Lower lobe of right lung (tissue), 2 donors: ENCODE measurements at regions not wholly inside any gene's neighbourhood (a gene's known extent, or its start where the extent isn't known, plus 50 kb on each side); places are given as distances from the start of the nearest gene placed in this dataset.

ENCODE experiments used
- ATAC-seq, 2 donors: fragments of 200-7000 bp; cut with Tn5 transposase; one replicate each; pipeline ENCODE4 v1.9.1; 2020 to 2022; ENCODE audit warnings: mild to moderate bottlenecking in 2 of 2, moderate library complexity in 2 of 2
- DNase-seq: peaks from one replicate; pipeline ENCODE4 v3.0.0-alpha.2; 2020
- H3K27ac ChIP-seq: fragments of 200-600 bp; one replicate; pipeline ENCODE4 v1.8.0; 2022
- H3K27me3 ChIP-seq: fragments of 200-600 bp; one replicate; pipeline ENCODE4 v1.8.0; 2022; ENCODE audit warnings: low read depth
- H3K36me3 ChIP-seq: fragments of 200-600 bp; one replicate; pipeline ENCODE4 v1.8.0; 2022; ENCODE audit warnings: mild to moderate bottlenecking
- H3K4me1 ChIP-seq: fragments of 200-600 bp; one replicate; pipeline ENCODE4 v1.8.0; 2022
- H3K4me3 ChIP-seq: fragments of 200-600 bp; one replicate; pipeline ENCODE4 v1.8.0; 2022; ENCODE audit warnings: mild to moderate bottlenecking
- H3K9me3 ChIP-seq: fragments of 200-600 bp; one replicate; pipeline ENCODE4 v1.8.0; 2022
- CTCF ChIP-seq: fragments of 200-600 bp; IDR thresholded peaks from one replicate; pipeline ENCODE4 v1.8.0; 2022; ENCODE audit warnings: antibody characterized with exemption, mild to moderate bottlenecking
- intact Hi-C: fragments of 100-400 bp; cut with DNase I; formaldehyde crosslinking; loops from one replicate; pipeline ENCODE4 v1.11.0; 2022
- donor health status: DM: no; HTN: yes; CAD: no; lungs with severe emphysema.

- H3K4me1 ChIP-seq, result peaks cover 13% of the 10 kb centered on the region
- no peaks in the 10 kb centered on the region for H3K36me3 ChIP-seq
- ATAC-seq (no peak), DNase-seq (no peak)
- no peak for TF ChIP-seq CTCF
- intact Hi-C loops, result no loop called here
- H3K27ac ChIP-seq, result no peak overlapping the region
- peaks cover 25% of the 10 kb centered on the region for H3K27me3 ChIP-seq
- no peaks in the 10 kb centered on the region for H3K9me3 ChIP-seq
- no peak overlapping the region for H3K4me3 ChIP-seq
Observed at GRCh38 chr9:90966031-90966290, 164.3 kb downstream of the SYK start.

GRCh38 chr9:90966480-90967144 is 165.0 kb downstream of the SYK start:
- Histone ChIP-seq H3K27ac (no peak overlapping the region), H3K36me3 (no peaks in the 10 kb centered on the region), H3K4me3 (no peak overlapping the region), H3K9me3 (no peaks in the 10 kb centered on the region), H3K4me1 (peaks cover 13% of the 10 kb centered on the region), H3K27me3 (peaks cover 25% of the 10 kb centered on the region)
- ATAC-seq, result no peak
- no peak for TF ChIP-seq CTCF
- no peak for DNase-seq
- intact Hi-C loops, result no loop called here

DNA sequence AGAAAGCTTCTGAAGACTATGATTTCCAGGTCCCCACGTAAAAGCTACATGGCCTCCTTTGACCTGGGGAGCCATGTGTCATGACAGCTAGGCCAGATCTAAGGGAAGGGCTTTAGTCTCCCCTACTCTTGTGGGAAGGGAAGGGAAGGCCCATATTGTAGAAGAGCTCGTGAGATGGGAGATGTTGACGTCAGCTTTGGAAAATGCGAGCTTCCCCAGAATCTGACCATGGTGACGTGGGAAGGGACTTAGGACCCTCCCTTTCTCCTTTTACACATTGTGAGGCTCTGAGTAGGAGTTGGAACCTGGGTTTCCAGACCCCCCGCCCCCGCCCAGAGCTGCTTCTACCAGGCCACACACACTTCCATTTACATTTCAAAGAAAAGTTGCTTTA is 165.5 kb downstream of the SYK start:
- Histone ChIP-seq H3K9me3 (no peaks in the 10 kb centered on the region), H3K27me3 (peaks cover 22% of the 10 kb centered on the region), H3K4me1 (peaks cover 13% of the 10 kb centered on the region), H3K27ac (no peak overlapping the region), H3K4me3 (no peak overlapping the region), H3K36me3 (no peaks in the 10 kb centered on the region)
- ATAC-seq (no peak), DNase-seq (no peak)
- TF ChIP-seq CTCF, result no peak
- intact Hi-C loops, result no loop called here

DNA sequence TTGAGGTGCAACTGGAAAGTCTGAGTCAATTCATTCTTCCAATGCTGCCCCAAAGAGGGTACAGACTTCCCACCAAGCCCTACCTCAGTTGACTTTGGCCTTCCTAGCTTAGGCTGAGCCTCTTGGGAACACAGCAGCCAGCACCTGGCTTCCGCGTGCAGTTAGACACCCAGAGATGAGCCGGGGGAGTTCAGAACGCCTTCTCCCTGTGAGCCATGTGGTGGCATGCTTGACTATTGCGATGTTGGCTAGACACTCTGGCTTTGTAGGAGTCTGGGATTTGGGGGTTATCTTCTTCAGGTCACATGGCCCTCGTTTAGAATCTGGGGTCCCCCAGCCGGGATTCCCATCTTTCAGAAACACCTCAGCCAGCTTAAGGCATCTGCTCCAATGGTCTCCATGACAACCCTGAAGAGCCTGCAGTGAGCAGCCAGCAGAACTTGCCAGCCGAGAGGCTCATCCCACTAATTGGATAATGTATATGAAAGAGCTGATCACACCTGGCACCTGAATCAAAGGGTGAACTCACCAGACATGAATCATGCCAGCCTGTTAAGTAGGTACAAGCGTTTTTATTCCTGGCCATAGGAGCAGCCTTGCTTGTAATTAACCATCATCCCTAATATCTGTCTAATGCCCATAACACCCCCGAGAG is 167.5 kb downstream of the SYK start:
- TF ChIP-seq CTCF, result no peak
- H3K27ac ChIP-seq, result no peak overlapping the region
- no peak for ATAC-seq
- no peaks in the 10 kb centered on the region for H3K9me3 ChIP-seq
- intact Hi-C loops, result no loop called here
- DNase-seq, result no peak
- peaks cover 8% of the 10 kb centered on the region for H3K4me1 ChIP-seq
- H3K4me3 ChIP-seq, result no peak overlapping the region
- H3K27me3 ChIP-seq, result peaks cover 8% of the 10 kb centered on the region
- H3K36me3 ChIP-seq, result no peaks in the 10 kb centered on the region

DNA sequence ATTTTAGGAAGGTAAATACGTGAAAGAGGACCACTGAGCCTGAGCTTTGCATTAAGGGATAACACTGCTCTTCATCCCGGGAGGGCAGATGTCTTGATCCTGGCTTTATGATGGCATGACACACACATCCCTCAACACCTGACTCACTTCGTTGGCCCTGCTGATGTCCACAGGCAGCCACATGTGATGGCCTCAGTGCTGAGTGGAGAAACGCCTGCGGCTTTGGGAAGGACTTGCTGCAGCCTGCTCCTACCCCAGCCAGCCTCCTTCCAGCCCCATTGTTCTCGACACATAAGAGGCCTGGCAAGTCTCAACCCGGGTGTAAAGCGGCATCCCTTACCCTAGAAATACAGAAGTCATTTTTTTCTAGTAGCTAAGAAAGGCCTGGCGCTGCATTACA is 169.0 kb downstream of the SYK start:
- Histone ChIP-seq H3K4me1 (no peaks in the 10 kb centered on the region), H3K27ac (no peak overlapping the region), H3K27me3 (no peaks in the 10 kb centered on the region), H3K4me3 (no peak overlapping the region), H3K36me3 (no peaks in the 10 kb centered on the region), H3K9me3 (no peaks in the 10 kb centered on the region)
- no peak for ATAC-seq
- intact Hi-C loops, result no loop called here
- no peak for TF ChIP-seq CTCF
- no peak for DNase-seq
